Endothelial cell (in vitro differentiated cells): ENCODE measurements at regions not wholly inside any gene's neighbourhood (a gene's known extent, or its start where the extent isn't known, plus 50 kb on each side); places are given as distances from the start of the nearest gene placed in this dataset.

Experiments used
- DNase-seq: peaks from one replicate; pipeline ENCODE4 v3.0.0; 2021; ENCODE audit warnings: low spot score
- H3K27ac Mint-ChIP-seq: one replicate; pipeline ENCODE4 v1.8.0; 2021; ENCODE audit warnings: mixed read lengths, inconsistent platforms; ENCODE audit not compliant: unreplicated experiment
- H3K27me3 Mint-ChIP-seq: one replicate; pipeline ENCODE4 v1.8.0; 2021; ENCODE audit warnings: mild to moderate bottlenecking, moderate library complexity, mixed read lengths, inconsistent platforms; ENCODE audit not compliant: unreplicated experiment
- H3K36me3 Mint-ChIP-seq: one replicate; pipeline ENCODE4 v1.8.0; 2021; ENCODE audit warnings: mild to moderate bottlenecking, low read depth, mixed read lengths, inconsistent platforms; ENCODE audit not compliant: unreplicated experiment
- H3K4me1 Mint-ChIP-seq: one replicate; pipeline ENCODE4 v1.8.0; 2021; ENCODE audit warnings: mild to moderate bottlenecking, mixed read lengths, inconsistent platforms; ENCODE audit not compliant: unreplicated experiment
- H3K4me3 Mint-ChIP-seq: one replicate; pipeline ENCODE4 v1.8.0; 2021; ENCODE audit warnings: mild to moderate bottlenecking, mixed read lengths, inconsistent platforms; ENCODE audit not compliant: unreplicated experiment
- H3K9me3 Mint-ChIP-seq: one replicate; pipeline ENCODE4 v1.8.0; 2021; ENCODE audit warnings: mixed read lengths, inconsistent platforms; ENCODE audit not compliant: unreplicated experiment
- CTCF ChIP-seq: fragments of 200-600 bp; sonication (generic); IDR thresholded peaks from one replicate; pipeline ENCODE4 v1.5.0; 2021; ENCODE audit warnings: antibody characterized with exemption; ENCODE audit not compliant: unreplicated experiment

GRCh38 chr15:77688693-77689092 lies 56.0 kb upstream of the LINGO1 start:
- Mint-ChIP-seq H3K4me1 (no peaks in the 10 kb centered on the region), H3K27me3 (peaks cover 2% of the 10 kb centered on the region), H3K27ac (no peak overlapping the region), H3K36me3 (peaks cover 3% of the 10 kb centered on the region), H3K4me3 (no peak overlapping the region), H3K9me3 (no peaks in the 10 kb centered on the region)
- no peak for TF ChIP-seq CTCF
- DNase-seq = no peak

DNA sequence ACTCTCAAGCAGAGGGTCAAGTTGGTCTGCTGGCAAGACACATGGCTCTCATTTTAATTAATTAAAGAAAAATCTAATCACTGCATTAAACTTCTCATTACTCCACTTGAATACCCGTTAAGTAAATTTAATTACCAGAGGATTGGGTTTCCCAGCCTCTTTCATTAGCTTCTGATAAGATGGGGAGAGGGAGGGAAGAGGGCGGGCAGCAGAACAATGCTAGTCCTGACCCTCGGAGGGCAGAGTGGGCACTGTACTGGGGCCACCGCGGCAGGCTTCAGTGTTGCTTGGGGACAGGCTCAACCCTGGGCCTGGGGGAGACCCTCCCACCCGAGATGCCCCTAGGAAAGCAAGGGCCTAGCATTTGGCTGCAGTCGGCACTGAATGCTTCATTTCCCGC lies 55.6 kb upstream of the LINGO1 start:
- H3K4me1 Mint-ChIP-seq = no peaks in the 10 kb centered on the region
- no peak overlapping the region for H3K4me3 Mint-ChIP-seq
- H3K27ac Mint-ChIP-seq = no peak overlapping the region
- peaks cover 2% of the 10 kb centered on the region for H3K27me3 Mint-ChIP-seq
- peaks cover 3% of the 10 kb centered on the region for H3K36me3 Mint-ChIP-seq
- no peak for DNase-seq
- H3K9me3 Mint-ChIP-seq = no peaks in the 10 kb centered on the region
- no peak for TF ChIP-seq CTCF

DNA sequence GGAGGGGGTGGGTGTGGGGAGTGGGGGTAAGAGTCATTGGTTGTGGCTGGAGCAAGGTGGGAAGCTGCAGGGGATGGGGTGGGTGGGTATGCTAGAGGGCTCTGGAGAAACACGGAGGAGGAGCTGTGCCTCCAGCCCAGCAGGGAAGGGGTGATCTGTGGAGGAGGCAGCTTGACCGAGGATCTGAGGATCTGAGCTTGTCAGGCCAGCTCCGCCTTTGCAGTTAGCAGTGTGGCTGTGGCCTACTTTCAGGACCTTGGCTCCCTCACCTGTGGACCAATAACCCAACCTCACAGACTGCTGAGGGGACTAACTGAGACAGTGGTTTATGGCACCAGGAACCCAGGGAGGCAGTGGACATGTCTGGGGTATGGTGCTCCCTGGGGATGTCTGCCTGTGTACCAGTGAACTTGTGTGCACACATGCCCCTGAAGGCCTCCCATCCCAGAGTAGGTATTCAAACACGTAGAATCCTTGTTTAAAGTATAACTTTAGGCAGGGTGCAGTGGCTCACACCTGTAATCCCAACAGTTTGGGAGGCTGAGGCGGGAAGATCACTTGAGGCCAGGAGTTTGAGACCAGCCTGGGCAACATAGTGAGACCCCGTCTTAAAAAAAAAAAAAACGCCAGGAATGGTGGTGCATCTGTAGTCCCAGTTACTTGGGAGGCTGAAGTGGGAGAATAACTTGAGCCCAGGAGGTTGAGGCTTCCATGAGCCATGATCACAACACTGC lies 52.5 kb upstream of the LINGO1 start:
- Mint-ChIP-seq H3K27ac (no peak overlapping the region), H3K27me3 (no peaks in the 10 kb centered on the region), H3K4me1 (no peaks in the 10 kb centered on the region), H3K9me3 (no peaks in the 10 kb centered on the region), H3K36me3 (no peaks in the 10 kb centered on the region), H3K4me3 (no peak overlapping the region)
- no peak for DNase-seq
- TF ChIP-seq CTCF = no peak

- Mint-ChIP-seq H3K27ac (no peak overlapping the region), H3K27me3 (no peaks in the 10 kb centered on the region), H3K9me3 (no peaks in the 10 kb centered on the region), H3K4me1 (no peaks in the 10 kb centered on the region), H3K4me3 (no peak overlapping the region), H3K36me3 (no peaks in the 10 kb centered on the region)
- TF ChIP-seq CTCF = no peak
- no peak for DNase-seq
Observed at GRCh38 chr15:77684341-77685081, 51.8 kb upstream of the LINGO1 start.

DNA sequence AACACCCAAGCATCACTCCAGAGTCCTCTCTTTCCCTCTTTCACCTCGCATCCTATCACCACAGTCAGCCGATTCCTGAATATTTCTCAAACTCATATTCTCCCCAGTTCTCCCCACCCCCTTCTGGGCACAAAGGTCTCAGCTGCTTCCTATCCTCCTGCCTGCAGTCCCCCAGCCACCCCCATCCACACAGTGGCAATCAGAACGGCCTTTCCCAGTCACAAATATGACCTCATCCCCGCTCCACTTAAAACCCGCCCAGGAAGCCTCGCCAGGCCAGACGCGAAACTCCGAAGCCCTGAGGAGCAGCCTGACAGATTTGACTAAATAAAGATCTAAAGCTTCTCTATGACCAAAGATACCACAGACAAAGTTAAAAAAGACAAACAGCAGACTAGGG lies 49.9 kb upstream of the LINGO1 start:
- no peaks in the 10 kb centered on the region for H3K27me3 Mint-ChIP-seq

More for the DNA sequence above, 49.9 kb upstream of the LINGO1 start:
- Mint-ChIP-seq H3K9me3 (no peaks in the 10 kb centered on the region), H3K36me3 (peaks cover 5% of the 10 kb centered on the region), H3K4me3 (no peak overlapping the region), H3K27ac (no peak overlapping the region), H3K4me1 (no peaks in the 10 kb centered on the region)
- TF ChIP-seq CTCF = no peak
- no peak for DNase-seq
